PC-3 (cell line): ENCODE measurements at regions not wholly inside any gene's neighbourhood (a gene's known extent, or its start where the extent isn't known, plus 50 kb on each side); places are given as distances from the start of the nearest gene placed in this dataset.

Source experiments
- ATAC-seq: fragments of 200-7000 bp; cut with Tn5 transposase; 2 replicates; pipeline ENCODE4 v1.9.1; 2020; ENCODE audit warnings: mild to moderate bottlenecking, moderate library complexity
- BruUV-seq: library from RNA; stranded (reverse); fragments of 400-500 nt; replicated peaks from 2 replicates; lab custom pipeline; 2021; lab: Mats Ljungman, UMichigan
- CTCF ChIA-PET: fragments of 300-600 bp; sonication (Branson Sonifier 250); formaldehyde crosslinking; loops from one replicate; lab custom pipeline; 2022; ENCODE audit warnings: antibody characterized with exemption; lab: Charles Lee
- POLR2A ChIA-PET: fragments of 300-600 bp; sonication (Branson Sonifier 250); formaldehyde crosslinking; loops from one replicate; lab custom pipeline; 2022; ENCODE audit warnings: antibody characterized with exemption; ENCODE audit not compliant: unreplicated experiment; lab: Charles Lee
- DNase-seq: peaks from one replicate; pipeline ENCODE4 v3.0.0-alpha.2; 2015
- H2AFZ ChIP-seq: fragments of 300-600 bp; sonication (generic); 2 replicates; pipeline ENCODE4 v1.6.0; 2016; ENCODE audit warnings: antibody characterized with exemption, low read length
- H3F3A ChIP-seq: fragments of 300-600 bp; sonication (generic); one replicate; pipeline ENCODE4 v1.6.0; 2017; ENCODE audit warnings: antibody characterized with exemption, low read length, control low read depth, mild to moderate bottlenecking; ENCODE audit not compliant: unreplicated experiment
- H3K27ac ChIP-seq: fragments of 300-600 bp; sonication (generic); 2 replicates; pipeline ENCODE4 v1.5.1; 2016; ENCODE audit warnings: mild to moderate bottlenecking, low read length
- H3K27me3 ChIP-seq: fragments of 300-600 bp; sonication (generic); 2 replicates; pipeline ENCODE4 v1.6.1; 2016; ENCODE audit warnings: low read length, mixed read lengths
- H3K36me3 ChIP-seq: fragments of 300-600 bp; sonication (generic); 2 replicates; pipeline ENCODE4 v1.6.1; 2016; ENCODE audit warnings: low read depth, mixed run types, low read length, mixed read lengths
- H3K4me1 ChIP-seq: fragments of 300-600 bp; sonication (generic); 2 replicates; pipeline ENCODE4 v1.5.1; 2016; ENCODE audit warnings: low read length; ENCODE audit not compliant: insufficient read depth
- H3K4me2 ChIP-seq: fragments of 300-600 bp; sonication (generic); 2 replicates; pipeline ENCODE4 v1.6.0; 2016; ENCODE audit warnings: low read length
- H3K4me3 ChIP-seq: fragments of 300-600 bp; sonication (generic); 2 replicates; pipeline ENCODE4 v1.5.1; 2016; ENCODE audit warnings: mild to moderate bottlenecking, low read length, mixed read lengths
- H3K79me2 ChIP-seq: fragments of 300-600 bp; sonication (generic); 2 replicates; pipeline ENCODE4 v1.6.1; 2017; ENCODE audit warnings: low read length, mixed read lengths
- H3K9ac ChIP-seq: fragments of 300-600 bp; sonication (generic); 2 replicates; pipeline ENCODE4 v1.6.0; 2016; ENCODE audit warnings: mild to moderate bottlenecking, low read length
- H3K9me2 ChIP-seq: fragments of 300-600 bp; sonication (generic); replicated peaks from 2 replicates; pipeline ENCODE4 v1.6.1; 2016; ENCODE audit warnings: mixed run types, low read length, mixed read lengths
- H3K9me3 ChIP-seq: fragments of 300-600 bp; sonication (generic); 2 replicates; pipeline ENCODE4 v1.6.1; 2016; ENCODE audit warnings: low read length, mixed read lengths
- H4K20me1 ChIP-seq: fragments of 300-600 bp; sonication (generic); 2 replicates; pipeline ENCODE4 v1.6.1; 2016; ENCODE audit warnings: low read length, mixed read lengths
- EZH2 ChIP-seq: fragments of 300-600 bp; sonication (generic); IDR thresholded peaks from one replicate; pipeline ENCODE4 v1.6.1; 2017; ENCODE audit warnings: antibody characterized with exemption, mild to moderate bottlenecking, low read length; ENCODE audit not compliant: unreplicated experiment
- EZH2phosphoT487 ChIP-seq: fragments of 300-600 bp; sonication (generic); IDR thresholded peaks from 2 replicates; pipeline ENCODE4 v1.6.1; 2018; ENCODE audit warnings: mild to moderate bottlenecking, antibody characterized with exemption, low read length, borderline replicate concordance
- intact Hi-C: fragments of 100-400 bp; cut with micrococcal nuclease; formaldehyde crosslinking; loops from 2 replicates; pipeline ENCODE4 v1.9.0; 2023
- TF ChIP-seq, protein P1 (sequence below): fragments of 300-600 bp; sonication (generic); conservative IDR thresholded peaks from 2 replicates; pipeline ENCODE4 v1.5.1; 2017; ENCODE audit warnings: antibody characterized with exemption, low read depth, mild to moderate bottlenecking, low read length

DNA sequence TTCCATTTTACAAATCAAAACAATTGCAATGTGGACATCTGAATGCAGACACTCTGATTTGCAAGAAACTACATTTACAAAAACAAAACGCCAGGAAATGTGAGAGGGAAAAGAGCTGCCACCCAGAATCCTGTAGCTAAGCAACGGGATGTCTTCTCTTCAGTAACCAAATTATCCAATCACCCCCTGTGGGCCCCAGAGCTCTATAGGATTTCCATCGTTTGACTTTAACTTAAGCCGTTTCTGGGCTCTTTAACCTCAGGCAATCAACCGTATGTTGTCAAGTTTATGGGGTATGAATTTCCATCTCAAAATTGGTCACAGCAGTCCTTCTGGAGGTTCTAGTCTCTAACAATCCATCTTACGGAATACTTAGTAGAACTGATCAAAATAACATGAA is 240.5 kb downstream of the ETV1 start:
- no peaks in the 10 kb centered on the region for H3K9me2 ChIP-seq
- no peak overlapping the region for H3K4me2 ChIP-seq
- no peaks in the 10 kb centered on the region for H3F3A ChIP-seq
- ATAC-seq (no peak), DNase-seq (no peak)
- intact Hi-C loops = loop anchor here (10.0 kb wide), 1 partner anchor 936 kb away; no protein-coding TSS in a partner anchor
- no peaks in the 10 kb centered on the region for H3K4me1 ChIP-seq
- no peaks in the 10 kb centered on the region for H3K79me2 ChIP-seq
- no peaks in the 10 kb centered on the region for H3K36me3 ChIP-seq
- ChIA-PET POLR2A (no interaction called here), CTCF (no interaction called here)
- H3K27ac ChIP-seq = no peak overlapping the region
- no peaks in the 10 kb centered on the region for H4K20me1 ChIP-seq
- no peak overlapping the region for H2AFZ ChIP-seq
- no TSS peak for BruUV-seq
- no peak overlapping the region for H3K9ac ChIP-seq
- no peak overlapping the region for H3K4me3 ChIP-seq
- H3K9me3 ChIP-seq = no peaks in the 10 kb centered on the region
- TF ChIP-seq EZH2phosphoT487 (no peak), EZH2 (no peak)
- TF ChIP-seq, protein P1, sequence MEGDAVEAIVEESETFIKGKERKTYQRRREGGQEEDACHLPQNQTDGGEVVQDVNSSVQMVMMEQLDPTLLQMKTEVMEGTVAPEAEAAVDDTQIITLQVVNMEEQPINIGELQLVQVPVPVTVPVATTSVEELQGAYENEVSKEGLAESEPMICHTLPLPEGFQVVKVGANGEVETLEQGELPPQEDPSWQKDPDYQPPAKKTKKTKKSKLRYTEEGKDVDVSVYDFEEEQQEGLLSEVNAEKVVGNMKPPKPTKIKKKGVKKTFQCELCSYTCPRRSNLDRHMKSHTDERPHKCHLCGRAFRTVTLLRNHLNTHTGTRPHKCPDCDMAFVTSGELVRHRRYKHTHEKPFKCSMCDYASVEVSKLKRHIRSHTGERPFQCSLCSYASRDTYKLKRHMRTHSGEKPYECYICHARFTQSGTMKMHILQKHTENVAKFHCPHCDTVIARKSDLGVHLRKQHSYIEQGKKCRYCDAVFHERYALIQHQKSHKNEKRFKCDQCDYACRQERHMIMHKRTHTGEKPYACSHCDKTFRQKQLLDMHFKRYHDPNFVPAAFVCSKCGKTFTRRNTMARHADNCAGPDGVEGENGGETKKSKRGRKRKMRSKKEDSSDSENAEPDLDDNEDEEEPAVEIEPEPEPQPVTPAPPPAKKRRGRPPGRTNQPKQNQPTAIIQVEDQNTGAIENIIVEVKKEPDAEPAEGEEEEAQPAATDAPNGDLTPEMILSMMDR = no peak
- H3K27me3 ChIP-seq = no peaks in the 10 kb centered on the region

DNA sequence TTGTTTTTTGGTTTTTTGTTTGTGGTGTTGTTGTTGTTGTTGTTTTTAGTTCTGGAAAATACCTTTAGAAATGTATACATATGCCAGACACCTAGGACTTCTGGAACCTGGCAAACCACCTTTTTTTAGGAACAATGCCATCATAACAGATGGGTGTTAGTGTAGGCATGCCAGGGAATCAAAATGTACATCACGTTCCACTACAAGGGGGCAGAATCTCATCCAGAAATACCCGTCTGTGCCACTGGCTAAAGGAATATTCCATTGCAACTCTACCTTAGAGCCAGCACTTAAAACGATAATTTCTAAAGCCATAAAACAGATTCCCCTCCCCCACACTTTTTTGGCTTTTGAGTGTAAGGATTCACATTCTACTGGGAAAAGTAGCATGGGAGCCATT is 239.8 kb downstream of the ETV1 start:
- no peaks in the 10 kb centered on the region for H4K20me1 ChIP-seq
- H3K9me3 ChIP-seq = no peaks in the 10 kb centered on the region
- H2AFZ ChIP-seq = no peak overlapping the region
- no peak overlapping the region for H3K4me3 ChIP-seq
- ATAC-seq (no peak), DNase-seq (no peak)
- no peaks in the 10 kb centered on the region for H3K27me3 ChIP-seq
- CTCF ChIA-PET = no interaction called here
- POLR2A ChIA-PET = no interaction called here
- no peaks in the 10 kb centered on the region for H3K9me2 ChIP-seq
- TF ChIP-seq, protein P1 = no peak
- TF ChIP-seq EZH2phosphoT487 (no peak), EZH2 (no peak)
- no peaks in the 10 kb centered on the region for H3K4me1 ChIP-seq
- intact Hi-C loops = loop anchor here (10.0 kb wide), 1 partner anchor 935 kb away; no protein-coding TSS in a partner anchor
- no peaks in the 10 kb centered on the region for H3F3A ChIP-seq
- H3K9ac ChIP-seq = no peak overlapping the region
- H3K27ac ChIP-seq = no peak overlapping the region
- H3K36me3 ChIP-seq = no peaks in the 10 kb centered on the region
- no peaks in the 10 kb centered on the region for H3K79me2 ChIP-seq
- H3K4me2 ChIP-seq = no peak overlapping the region
- no TSS peak for BruUV-seq

DNA sequence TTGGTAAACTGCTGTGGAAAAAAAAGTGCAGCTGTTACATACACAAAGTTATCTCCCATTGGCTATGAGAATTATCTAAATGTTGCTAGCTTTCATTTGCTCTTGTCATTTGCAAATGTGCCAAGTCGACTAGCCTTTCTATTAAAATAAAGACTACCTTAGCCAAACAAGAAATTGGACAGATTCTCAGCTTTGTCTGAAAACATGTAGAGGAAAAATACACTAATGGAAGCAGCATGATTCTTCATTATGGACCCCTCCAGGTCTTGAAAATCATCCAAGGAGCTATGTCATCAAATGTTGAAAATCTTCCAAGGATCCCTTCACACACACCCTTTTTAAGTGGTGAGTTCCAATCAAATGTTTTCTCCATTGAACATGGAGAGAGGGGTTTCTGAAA is 237.7 kb downstream of the ETV1 start:
- intact Hi-C loops = no loop called here
- H3K27me3 ChIP-seq = no peaks in the 10 kb centered on the region

More for the DNA sequence above, 237.7 kb downstream of the ETV1 start:
- no peak for ATAC-seq
- Histone ChIP-seq H3K79me2 (no peaks in the 10 kb centered on the region), H4K20me1 (no peaks in the 10 kb centered on the region), H3K9me3 (no peaks in the 10 kb centered on the region), H3K9me2 (no peaks in the 10 kb centered on the region), H3K27ac (no peak overlapping the region), H3K4me2 (no peak overlapping the region), H3K36me3 (no peaks in the 10 kb centered on the region), H3K4me3 (no peak overlapping the region), H3F3A (no peaks in the 10 kb centered on the region), H3K9ac (no peak overlapping the region), H2AFZ (no peak overlapping the region), H3K4me1 (no peaks in the 10 kb centered on the region)
- CTCF ChIA-PET = no interaction called here
- POLR2A ChIA-PET = no interaction called here
- TF ChIP-seq EZH2phosphoT487 (no peak), EZH2 (no peak)
- TF ChIP-seq, protein P1 = no peak
- DNase-seq = no peak
- BruUV-seq = no TSS peak
